OCI-LY3 (cell line): ENCODE measurements at regions not wholly inside any gene's neighbourhood (a gene's known extent, or its start where the extent isn't known, plus 50 kb on each side); places are given as distances from the start of the nearest gene placed in this dataset.

Experiments
- H2AFZ ChIP-seq: fragments of 200-600, 300-600 bp; shearing (Covaris generic); 2 replicates; pipeline ENCODE4 v1.6.0; 2014; ENCODE audit warnings: antibody characterized with exemption, low read depth, low read length
- H3K27ac ChIP-seq: fragments of 200-600, 300-600 bp; sonication (generic); 2 replicates; pipeline ENCODE4 v1.5.1; 2014; ENCODE audit warnings: mild to moderate bottlenecking, low read length, moderate library complexity, mixed read lengths
- H3K27me3 ChIP-seq: fragments of 200-600, 300-600 bp; sonication (generic); 2 replicates; pipeline ENCODE4 v1.6.1; 2014; ENCODE audit warnings: low read depth, low read length, mixed read lengths
- H3K36me3 ChIP-seq: fragments of 200-600, 300-600 bp; sonication (generic); replicated peaks from 2 replicates; pipeline ENCODE3; 2014; ENCODE audit warnings: low read depth, low read length, mixed read lengths
- H3K4me1 ChIP-seq: fragments of 300-600, 200-600 bp; sonication (generic); 2 replicates; pipeline ENCODE4 v1.6.1; 2014; ENCODE audit warnings: low read length, mixed read lengths
- H3K4me2 ChIP-seq: fragments of 200-600, 300-600 bp; sonication (generic); 2 replicates; pipeline ENCODE4 v1.6.1; 2014; ENCODE audit warnings: low read length, mixed read lengths
- H3K4me3 ChIP-seq: fragments of 300-600, 200-600 bp; sonication (generic); 2 replicates; pipeline ENCODE4 v1.5.1; 2014; ENCODE audit warnings: antibody characterized with exemption, mild to moderate bottlenecking, low read length, moderate library complexity
- H3K79me2 ChIP-seq: fragments of 300-600, 200-600 bp; shearing (Covaris generic); 2 replicates; pipeline ENCODE4 v1.6.1; 2014; ENCODE audit warnings: mild to moderate bottlenecking, low read length, mixed read lengths
- H3K9ac ChIP-seq: fragments of 300-600, 200-600 bp; shearing (Covaris generic); 2 replicates; pipeline ENCODE4 v1.6.0; 2014; ENCODE audit warnings: mild to moderate bottlenecking, low read length, moderate library complexity
- H3K9me3 ChIP-seq: fragments of 200-600, 300-600 bp; shearing (Covaris generic); 2 replicates; pipeline ENCODE4 v1.6.1; 2014; ENCODE audit warnings: low read length, mixed read lengths; ENCODE audit not compliant: insufficient read depth
- H4K20me1 ChIP-seq: fragments of 200-600, 300-600 bp; sonication (generic); 2 replicates; pipeline ENCODE4 v1.6.1; 2016; ENCODE audit warnings: low read length, mixed read lengths; ENCODE audit not compliant: insufficient read depth
- EZH2phosphoT487 ChIP-seq: fragments of 200-600 bp; shearing (Covaris generic); IDR thresholded peaks from 2 replicates; pipeline ENCODE4 v1.6.1; 2018; ENCODE audit warnings: antibody characterized with exemption, mixed run types, low read depth
- TF ChIP-seq, protein P1 (sequence below): fragments of 200-600, 300-600 bp; sonication (generic); IDR thresholded peaks from 2 replicates; pipeline ENCODE4 v1.5.1; 2014; ENCODE audit warnings: antibody characterized with exemption, low read length, low read depth

DNA sequence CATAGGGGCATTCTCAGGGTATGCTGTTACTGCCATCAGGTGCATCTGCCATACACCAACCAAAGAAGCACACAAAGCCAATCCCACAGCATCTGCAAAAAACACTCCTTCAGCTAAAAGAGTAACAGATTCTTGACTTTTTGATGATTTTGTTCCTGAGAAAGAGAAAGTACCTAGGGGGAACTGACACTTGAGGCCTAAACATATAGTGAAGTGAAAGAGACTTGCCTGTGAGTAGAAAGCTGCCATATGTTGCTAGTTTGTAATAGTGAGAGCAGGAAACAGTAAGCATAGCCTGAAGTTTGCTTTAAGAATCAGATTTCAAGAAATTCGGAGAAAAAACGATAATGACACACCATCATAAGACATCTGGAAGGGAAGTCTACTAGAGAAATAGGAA, 97.9 kb upstream of the CTSC start:
- Histone ChIP-seq H3K27ac (peak overlapping the region; percentile 97), H4K20me1 (no peaks in the 10 kb centered on the region), H3K9me3 (peaks cover 11% of the 10 kb centered on the region; the same call in 1 of the 2 replicates), H3K36me3 (peaks cover 11% of the 10 kb centered on the region), H3K4me1 (peaks cover 75% of the 10 kb centered on the region), H3K9ac (peak overlapping the region; percentile 81), H3K4me2 (peak overlapping the region; percentile 76), H2AFZ (no peak overlapping the region), H3K27me3 (no peaks in the 10 kb centered on the region), H3K4me3 (peak overlapping the region; percentile 22), H3K79me2 (peaks cover 13% of the 10 kb centered on the region)
- peak; percentile 45; the same call in 1 of the 2 replicates for TF ChIP-seq EZH2phosphoT487
- TF ChIP-seq, protein P1, sequence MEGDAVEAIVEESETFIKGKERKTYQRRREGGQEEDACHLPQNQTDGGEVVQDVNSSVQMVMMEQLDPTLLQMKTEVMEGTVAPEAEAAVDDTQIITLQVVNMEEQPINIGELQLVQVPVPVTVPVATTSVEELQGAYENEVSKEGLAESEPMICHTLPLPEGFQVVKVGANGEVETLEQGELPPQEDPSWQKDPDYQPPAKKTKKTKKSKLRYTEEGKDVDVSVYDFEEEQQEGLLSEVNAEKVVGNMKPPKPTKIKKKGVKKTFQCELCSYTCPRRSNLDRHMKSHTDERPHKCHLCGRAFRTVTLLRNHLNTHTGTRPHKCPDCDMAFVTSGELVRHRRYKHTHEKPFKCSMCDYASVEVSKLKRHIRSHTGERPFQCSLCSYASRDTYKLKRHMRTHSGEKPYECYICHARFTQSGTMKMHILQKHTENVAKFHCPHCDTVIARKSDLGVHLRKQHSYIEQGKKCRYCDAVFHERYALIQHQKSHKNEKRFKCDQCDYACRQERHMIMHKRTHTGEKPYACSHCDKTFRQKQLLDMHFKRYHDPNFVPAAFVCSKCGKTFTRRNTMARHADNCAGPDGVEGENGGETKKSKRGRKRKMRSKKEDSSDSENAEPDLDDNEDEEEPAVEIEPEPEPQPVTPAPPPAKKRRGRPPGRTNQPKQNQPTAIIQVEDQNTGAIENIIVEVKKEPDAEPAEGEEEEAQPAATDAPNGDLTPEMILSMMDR = peak; percentile 42

DNA sequence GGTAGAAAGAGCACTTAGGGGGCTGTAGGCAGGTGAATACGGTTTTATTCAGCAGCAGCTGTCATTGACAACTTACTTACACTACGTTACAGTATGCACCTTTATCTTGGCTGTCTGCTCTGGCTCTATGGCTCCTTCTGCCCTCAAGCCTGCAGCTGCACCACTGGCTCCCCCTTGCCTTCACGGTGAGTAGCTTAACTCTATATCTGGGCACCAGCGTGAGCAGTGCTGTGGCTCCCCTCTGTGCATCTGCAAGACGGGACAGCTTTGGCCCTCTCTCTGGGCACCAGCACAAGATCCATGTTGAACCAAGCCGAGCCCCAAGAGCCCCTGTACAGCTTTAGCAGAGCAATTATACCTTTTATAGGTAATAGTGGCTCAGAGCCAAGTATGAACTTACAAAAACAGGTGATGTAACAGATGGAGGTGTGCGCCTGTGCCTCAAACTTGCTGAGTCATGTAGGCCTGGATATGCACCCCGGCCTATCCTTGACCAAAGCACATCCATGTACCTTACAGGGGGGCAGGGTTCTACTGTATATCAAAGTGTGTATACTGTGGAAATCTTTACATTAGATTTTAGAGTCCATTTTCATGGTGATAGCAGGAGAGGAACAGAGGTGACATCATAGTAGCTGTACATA, 96.9 kb upstream of the CTSC start:
- Histone ChIP-seq H3K9ac (peak overlapping the region; percentile 81), H3K36me3 (peaks cover 11% of the 10 kb centered on the region), H3K79me2 (peaks cover 13% of the 10 kb centered on the region), H3K4me2 (peak overlapping the region; percentile 76), H3K9me3 (peaks cover 11% of the 10 kb centered on the region; the same call in 1 of the 2 replicates), H3K4me3 (peak overlapping the region; percentile 35), H4K20me1 (no peaks in the 10 kb centered on the region), H3K27ac (peak overlapping the region; percentile 97), H3K27me3 (no peaks in the 10 kb centered on the region), H3K4me1 (peaks cover 70% of the 10 kb centered on the region), H2AFZ (peak overlapping the region; percentile 59)
- TF ChIP-seq, protein P1 = peak; percentile 98
- no peak for TF ChIP-seq EZH2phosphoT487

DNA sequence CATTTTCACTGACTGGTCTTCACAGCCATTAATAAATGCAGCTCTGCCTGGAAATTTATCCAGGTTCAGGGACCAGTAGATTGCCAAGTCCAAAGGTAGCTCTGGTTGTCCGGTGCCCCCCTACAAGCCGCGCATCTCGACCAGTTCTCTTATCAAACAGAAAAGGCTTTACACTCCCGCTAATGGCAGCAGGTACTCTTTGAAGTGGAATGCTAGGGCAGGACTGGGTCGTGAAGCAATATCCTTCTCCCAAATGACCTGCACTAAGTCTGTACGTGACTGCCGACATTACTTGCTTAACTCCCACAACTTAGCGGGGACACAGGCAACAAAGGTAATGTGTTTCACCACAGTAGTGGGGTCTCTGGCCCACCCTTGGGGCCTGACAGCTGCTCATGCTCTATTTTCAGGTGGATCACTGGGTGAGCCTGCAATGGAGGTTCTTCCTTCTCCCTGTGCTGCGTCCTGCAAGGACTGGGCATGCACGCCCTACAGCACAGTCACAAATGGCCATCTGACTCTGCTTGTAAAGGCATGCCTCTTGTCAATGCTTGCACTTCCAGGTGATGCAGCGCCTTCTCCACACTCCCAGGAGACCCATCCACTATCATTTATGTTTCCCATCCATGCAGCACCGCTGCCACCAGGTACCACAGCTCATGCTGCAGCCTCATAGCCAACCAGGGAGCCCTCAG, 96.1 kb upstream of the CTSC start:
- Histone ChIP-seq H3K4me1 (peaks cover 62% of the 10 kb centered on the region), H3K27me3 (no peaks in the 10 kb centered on the region), H3K79me2 (peaks cover 13% of the 10 kb centered on the region), H3K9me3 (peaks cover 11% of the 10 kb centered on the region; the same call in 1 of the 2 replicates), H4K20me1 (no peaks in the 10 kb centered on the region), H3K4me2 (peak overlapping the region; percentile 76), H3K4me3 (peak overlapping the region; percentile 35), H3K9ac (peak overlapping the region; percentile 81), H3K36me3 (peaks cover 11% of the 10 kb centered on the region), H2AFZ (peak overlapping the region; percentile 59), H3K27ac (peak overlapping the region; percentile 97)
- TF ChIP-seq, protein P1 = no peak
- no peak for TF ChIP-seq EZH2phosphoT487

DNA sequence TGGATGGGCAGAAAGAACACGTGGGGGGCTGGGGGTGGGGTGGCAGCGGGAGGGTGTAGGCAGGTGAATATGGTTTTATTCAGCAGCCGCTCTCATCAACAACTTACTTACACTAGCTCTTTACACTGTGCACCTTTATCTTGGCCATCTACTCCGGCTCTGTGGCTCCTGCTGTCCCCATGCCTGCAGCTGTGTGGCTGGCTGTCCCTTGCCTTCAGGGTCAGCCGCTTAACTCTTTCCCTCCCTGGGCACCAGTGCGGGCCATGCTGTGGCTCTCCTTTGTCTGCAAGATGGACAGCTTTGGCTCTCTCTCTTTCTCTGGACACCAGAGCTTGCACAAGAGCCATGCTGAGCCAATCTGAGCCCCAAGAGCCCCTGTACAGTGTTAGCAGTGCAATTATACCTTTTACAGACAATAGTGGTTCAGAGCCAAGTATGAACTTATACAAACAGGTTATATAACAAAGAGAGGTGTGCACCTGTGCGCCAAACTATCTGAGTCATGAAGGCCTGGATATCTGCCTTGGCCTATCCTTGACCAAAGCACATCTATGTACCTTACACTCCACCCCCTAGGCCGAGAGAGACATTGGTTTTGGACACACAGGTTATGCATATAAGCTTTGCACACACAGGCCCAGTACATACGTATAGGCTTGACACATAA, 94.3 kb upstream of the CTSC start:
- TF ChIP-seq EZH2phosphoT487 = no peak
- TF ChIP-seq, protein P1 = no peak
- Histone ChIP-seq H3K4me1 (peaks cover 46% of the 10 kb centered on the region), H3K9me3 (peaks cover 4% of the 10 kb centered on the region; the same call in 1 of the 2 replicates)

More for the DNA sequence above, 94.3 kb upstream of the CTSC start:
- Histone ChIP-seq H3K79me2 (peaks cover 13% of the 10 kb centered on the region), H3K9ac (no peak overlapping the region), H3K27ac (no peak overlapping the region), H4K20me1 (no peaks in the 10 kb centered on the region), H3K27me3 (no peaks in the 10 kb centered on the region), H3K4me2 (no peak overlapping the region), H3K36me3 (peaks cover 3% of the 10 kb centered on the region), H3K4me3 (no peak overlapping the region), H2AFZ (no peak overlapping the region)
